ENCODE measurements at regions not wholly inside any gene's neighbourhood (a gene's known extent, or its start where the extent isn't known, plus 50 kb on each side); places are given as distances from the start of the nearest gene placed in this dataset.

DNA sequence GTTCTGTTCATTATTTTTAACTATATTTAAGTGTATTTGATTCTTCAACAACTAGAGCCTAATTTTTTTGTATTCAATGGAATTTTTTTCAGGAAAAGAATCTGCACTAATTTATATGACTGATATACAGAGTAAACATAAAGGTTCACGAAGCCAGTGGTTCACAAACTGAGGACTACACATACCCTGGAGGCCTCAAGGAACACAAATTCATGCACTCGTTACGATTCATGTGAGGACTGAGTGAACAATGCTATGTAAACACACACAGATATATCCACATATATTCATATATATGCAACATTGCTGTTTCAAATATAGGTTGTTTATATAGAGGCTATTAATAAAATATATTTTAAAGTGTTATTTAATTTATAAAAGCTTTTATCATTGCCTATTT, 137.8 kb downstream of the PHLDA1 start:
- Histone ChIP-seq H3K4me3 (no peak overlapping the region), H3K36me3 (ENCODE audit: low read depth) (no peaks in the 10 kb centered on the region), H3K4me1 (ENCODE audit: low read depth) (no peaks in the 10 kb centered on the region), H3K9me3 (no peaks in the 10 kb centered on the region)
- no peak for ATAC-seq
- intact Hi-C loops (cut with DNase I, micrococcal nuclease): no loop called here
- no peak for DNase-seq
- TF ChIP-seq, protein P1, sequence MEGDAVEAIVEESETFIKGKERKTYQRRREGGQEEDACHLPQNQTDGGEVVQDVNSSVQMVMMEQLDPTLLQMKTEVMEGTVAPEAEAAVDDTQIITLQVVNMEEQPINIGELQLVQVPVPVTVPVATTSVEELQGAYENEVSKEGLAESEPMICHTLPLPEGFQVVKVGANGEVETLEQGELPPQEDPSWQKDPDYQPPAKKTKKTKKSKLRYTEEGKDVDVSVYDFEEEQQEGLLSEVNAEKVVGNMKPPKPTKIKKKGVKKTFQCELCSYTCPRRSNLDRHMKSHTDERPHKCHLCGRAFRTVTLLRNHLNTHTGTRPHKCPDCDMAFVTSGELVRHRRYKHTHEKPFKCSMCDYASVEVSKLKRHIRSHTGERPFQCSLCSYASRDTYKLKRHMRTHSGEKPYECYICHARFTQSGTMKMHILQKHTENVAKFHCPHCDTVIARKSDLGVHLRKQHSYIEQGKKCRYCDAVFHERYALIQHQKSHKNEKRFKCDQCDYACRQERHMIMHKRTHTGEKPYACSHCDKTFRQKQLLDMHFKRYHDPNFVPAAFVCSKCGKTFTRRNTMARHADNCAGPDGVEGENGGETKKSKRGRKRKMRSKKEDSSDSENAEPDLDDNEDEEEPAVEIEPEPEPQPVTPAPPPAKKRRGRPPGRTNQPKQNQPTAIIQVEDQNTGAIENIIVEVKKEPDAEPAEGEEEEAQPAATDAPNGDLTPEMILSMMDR (IDR thresholded peaks at IDR 0.05): no peak

DNA sequence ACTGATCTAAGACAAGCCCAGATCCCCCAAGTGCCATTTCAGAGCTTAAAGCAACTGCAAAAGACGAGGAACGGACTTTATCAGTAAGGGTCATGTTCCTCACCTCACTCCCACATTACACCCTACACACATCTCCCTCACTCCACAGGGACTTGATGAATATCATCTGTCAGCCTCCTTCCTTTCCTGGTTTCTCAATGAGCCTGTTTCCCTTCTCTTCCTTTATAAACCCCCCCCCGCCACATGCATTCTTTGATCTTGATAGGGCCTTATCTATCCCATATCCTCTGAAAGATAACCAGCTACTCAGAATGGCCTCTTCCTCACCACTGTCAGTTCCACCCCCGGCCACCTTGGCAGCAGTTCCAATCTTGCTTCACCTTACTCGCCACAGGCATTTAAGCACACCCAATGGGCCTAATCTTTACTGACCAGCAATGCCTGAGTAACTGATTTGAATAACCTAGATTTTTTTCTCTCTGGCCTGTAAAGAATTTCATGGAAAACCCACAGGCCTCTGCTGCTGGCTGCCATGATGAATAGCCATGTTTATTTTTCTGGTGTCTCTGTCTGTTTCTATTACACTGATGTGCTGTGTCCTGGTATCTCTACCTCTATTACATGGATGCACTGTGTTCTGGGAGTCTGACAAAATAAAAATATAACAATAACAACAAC, 138.7 kb downstream of the PHLDA1 start:
- Histone ChIP-seq H3K9me3 (no peaks in the 10 kb centered on the region), H3K36me3 (ENCODE audit: low read depth) (no peaks in the 10 kb centered on the region), H3K4me3 (no peak overlapping the region), H3K4me1 (ENCODE audit: low read depth) (no peaks in the 10 kb centered on the region)
- intact Hi-C loops (cut with DNase I, micrococcal nuclease): no loop called here
- ATAC-seq (no peak), DNase-seq (no peak)
- TF ChIP-seq, protein P1 (IDR thresholded peaks at IDR 0.05): no peak

DNA sequence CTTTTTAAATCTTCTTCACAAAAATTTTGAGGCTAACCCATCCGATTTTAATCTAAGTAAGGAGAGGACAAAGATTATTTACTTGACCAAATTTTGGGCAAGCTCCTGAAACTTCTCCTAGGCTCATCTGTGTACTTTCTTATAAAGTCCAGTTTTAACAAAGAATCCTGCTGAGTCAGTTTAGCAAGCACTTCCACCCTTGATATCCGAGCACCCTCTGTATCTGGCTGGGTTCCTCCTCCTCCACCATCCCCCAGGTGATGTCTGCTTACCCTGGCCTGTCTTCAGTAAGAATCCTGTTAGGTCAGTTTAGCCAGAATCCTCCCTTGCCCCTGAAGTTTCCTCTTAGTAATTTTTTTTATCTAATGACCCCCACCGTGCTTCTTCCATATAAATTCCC, 140.5 kb downstream of the PHLDA1 start:
- Histone ChIP-seq H3K36me3 (ENCODE audit: low read depth) (no peaks in the 10 kb centered on the region), H3K4me1 (ENCODE audit: low read depth) (no peaks in the 10 kb centered on the region), H3K9me3 (no peaks in the 10 kb centered on the region), H3K4me3 (no peak overlapping the region)
- intact Hi-C loops (cut with DNase I, micrococcal nuclease): no loop called here
- TF ChIP-seq, protein P1 (IDR thresholded peaks at IDR 0.05): no peak
- no peak for ATAC-seq
- DNase-seq: no peak

DNA sequence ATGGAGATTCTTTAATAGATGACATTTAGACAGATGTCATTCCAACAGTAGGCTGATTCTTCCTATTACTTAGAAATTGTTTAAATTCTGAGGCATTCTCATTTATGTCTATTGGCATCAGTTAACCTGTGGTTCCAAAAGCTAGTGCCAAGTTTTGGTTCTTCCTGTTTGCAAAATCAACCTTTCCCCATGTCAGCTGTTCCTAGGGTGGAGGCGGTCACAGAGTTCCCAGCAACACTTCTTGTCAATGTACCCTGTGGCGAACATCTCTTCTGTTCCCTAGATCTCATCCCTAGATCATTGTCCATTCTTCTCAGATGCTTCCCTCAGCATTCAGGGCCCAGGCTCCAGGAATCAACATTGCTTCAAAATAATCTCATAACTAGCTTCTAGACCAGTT, 140.9 kb downstream of the PHLDA1 start:
- H3K9me3 ChIP-seq: no peaks in the 10 kb centered on the region

DNA sequence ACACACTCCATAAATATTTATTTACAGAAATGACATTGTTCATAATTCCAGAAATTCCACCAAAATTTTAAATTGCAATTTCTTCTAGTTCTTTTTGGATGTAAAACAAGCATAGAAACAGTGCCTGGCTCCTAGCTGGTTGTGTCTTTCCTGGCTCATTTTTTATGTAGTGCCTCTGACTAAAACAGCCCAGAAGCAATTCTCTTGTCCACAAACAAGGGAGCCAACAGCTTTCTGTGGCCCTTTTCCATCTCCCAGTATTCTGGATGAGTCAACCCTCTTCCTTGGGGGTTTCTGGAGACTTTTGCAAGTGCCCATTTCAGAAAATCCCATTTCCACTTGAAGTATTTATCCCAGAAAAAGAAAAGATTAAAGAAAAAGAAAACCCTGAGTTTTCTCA, 141.4 kb downstream of the PHLDA1 start:
- no peaks in the 10 kb centered on the region for H3K4me1 ChIP-seq (ENCODE audit: low read depth)
- intact Hi-C loops (cut with DNase I, micrococcal nuclease): no loop called here
- H3K9me3 ChIP-seq: no peaks in the 10 kb centered on the region
- DNase-seq (no peak), ATAC-seq (no peak)
- no peak overlapping the region for H3K4me3 ChIP-seq
- H3K36me3 ChIP-seq (ENCODE audit: low read depth): no peaks in the 10 kb centered on the region
- TF ChIP-seq, protein P1 (IDR thresholded peaks at IDR 0.05): no peak

More for the DNA sequence above, 140.9 kb downstream of the PHLDA1 start:
- no peaks in the 10 kb centered on the region for H3K36me3 ChIP-seq (ENCODE audit: low read depth)
- ATAC-seq (no peak), DNase-seq (no peak)
- intact Hi-C loops (cut with DNase I, micrococcal nuclease): no loop called here
- TF ChIP-seq, protein P1 (IDR thresholded peaks at IDR 0.05): no peak
- no peaks in the 10 kb centered on the region for H3K4me1 ChIP-seq (ENCODE audit: low read depth)
- H3K4me3 ChIP-seq: no peak overlapping the region

All from mucosa of descending colon (tissue), 3 donors.